Lower leg skin (tissue), 4 donors: ENCODE measurements at regions not wholly inside any gene's neighbourhood (a gene's known extent, or its start where the extent isn't known, plus 50 kb on each side); places are given as distances from the start of the nearest gene placed in this dataset.
A peak's percentile ranks its signal among the peaks of the same experiment; 100 is the strongest.

Source experiments
- DNase-seq, 2 donors: peaks; one replicate each; pipeline ENCODE4 v3.0.0-alpha.2; 2019; ENCODE audit warnings: low spot score in 2 of 2
- H3K4me3 ChIP-seq: fragments of 200-600 bp; sonication (generic); 2 replicates; pipeline ENCODE4 v1.5.1; 2017; ENCODE audit warnings: mild to moderate bottlenecking, low read depth; ENCODE audit not compliant: poor library complexity, severe bottlenecking
- CTCF ChIP-seq, 3 donors: fragments of 450-650 bp; IDR thresholded peaks; one replicate each; pipeline ENCODE4 v1.5.1; 2016; ENCODE audit warnings: antibody characterized with exemption in 3 of 3, mild to moderate bottlenecking in 3 of 3, moderate library complexity in 2 of 3
- POLR2A ChIP-seq, 2 donors: fragments of 450-650 bp; IDR thresholded peaks; one replicate each; pipeline ENCODE4 v1.6.1; 2016 to 2017; ENCODE audit warnings: antibody characterized with exemption in 2 of 2, mild to moderate bottlenecking in 1 of 2, moderate library complexity in 1 of 2
- WGBS, 2 donors: methylation state at CpG; one replicate each; pipeline ENCODE4 v1.1.5; 2018; 5-methylcytosine and 5-hydroxymethylcytosine counted together
- intact Hi-C: fragments of 100-400 bp; cut with DNase I; formaldehyde crosslinking; loops from one replicate; pipeline ENCODE4 v1.15.0; 2023; ENCODE audit warnings: low total_unique reads

GRCh38 chr5:130287438-130287837 is 383.2 kb downstream of the CHSY3 start:
- intact Hi-C loops, result no loop called here
- no peak for TF ChIP-seq CTCF (IDR thresholded peaks at IDR 0.05)
- TF ChIP-seq POLR2A (IDR thresholded peaks at IDR 0.05), result no peak
- DNase-seq, result no peak

GRCh38 chr5:130286971-130287370 is 382.7 kb downstream of the CHSY3 start:
- no peak for DNase-seq
- TF ChIP-seq POLR2A (IDR thresholded peaks at IDR 0.05) (no peak), CTCF (IDR thresholded peaks at IDR 0.05) (no peak)
- H3K4me3 ChIP-seq, result no peak overlapping the region
- WGBS, 2 donors, result 30 to 33% methylated on average over 2 of the region's 2 CpGs
- intact Hi-C loops, result no loop called here

More at GRCh38 chr5:130287438-130287837, 383.2 kb downstream of the CHSY3 start:
- H3K4me3 ChIP-seq, result no peak overlapping the region

GRCh38 chr5:130282049-130282448 is 377.8 kb downstream of the CHSY3 start:
- no peak overlapping the region for H3K4me3 ChIP-seq
- intact Hi-C loops, result no loop called here
- DNase-seq, result peak in 1 of 2 donors; percentile 19
- TF ChIP-seq POLR2A (IDR thresholded peaks at IDR 0.05) (no peak), CTCF (IDR thresholded peaks at IDR 0.05) (no peak)
- WGBS, 2 donors, result 61 to 65% methylated on average over 1 of the region's 1 CpG

- intact Hi-C loops, result no loop called here
- DNase-seq, result no peak
- WGBS, 2 donors, result 76 to 77% methylated on average over 8 of the region's 8 CpGs
- TF ChIP-seq POLR2A (IDR thresholded peaks at IDR 0.05) (no peak), CTCF (IDR thresholded peaks at IDR 0.05) (no peak)
- H3K4me3 ChIP-seq, result no peak overlapping the region
Measured at GRCh38 chr5:130280528-130281217, 376.4 kb downstream of the CHSY3 start.

GRCh38 chr5:130279386-130279785 is 375.1 kb downstream of the CHSY3 start:
- no peak for TF ChIP-seq CTCF (IDR thresholded peaks at IDR 0.05)
- no peak for TF ChIP-seq POLR2A (IDR thresholded peaks at IDR 0.05)
- WGBS, 2 donors, result 57 to 62% methylated on average over 1 of the region's 1 CpG
- intact Hi-C loops, result no loop called here

GRCh38 chr5:130278136-130278535 is 373.9 kb downstream of the CHSY3 start:
- no peak for DNase-seq
- no peak overlapping the region for H3K4me3 ChIP-seq
- TF ChIP-seq POLR2A (IDR thresholded peaks at IDR 0.05) (no peak), CTCF (IDR thresholded peaks at IDR 0.05) (no peak)
- WGBS, 2 donors, result 91 to 95% methylated on average over 8 of the region's 8 CpGs
- intact Hi-C loops, result no loop called here

More at GRCh38 chr5:130279386-130279785, 375.1 kb downstream of the CHSY3 start:
- H3K4me3 ChIP-seq, result no peak overlapping the region
- DNase-seq, result no peak
